IMR-90 (cell line): ENCODE measurements at regions not wholly inside any gene's neighbourhood (a gene's known extent, or its start where the extent isn't known, plus 50 kb on each side); places are given as distances from the start of the nearest gene placed in this dataset.

Experiments used
- ATAC-seq: fragments of 200-7000 bp; cut with Tn5 transposase; 2 replicates; pipeline ENCODE4 v1.9.1; 2020; ENCODE audit warnings: low read depth, mild to moderate bottlenecking, moderate library complexity
- BruUV-seq: library from RNA; stranded (reverse); fragments of 400-500 nt; replicated peaks from 2 replicates; lab custom pipeline; 2021; lab: Mats Ljungman, UMichigan
- CTCF ChIA-PET: fragments of 300-600 bp; formaldehyde crosslinking; extraction: SDS; loops from one replicate; lab custom pipeline; 2021; ENCODE audit warnings: antibody characterized with exemption; lab: Yijun Ruan, JAX
- POLR2A ChIA-PET: fragments of 300-600 bp; sonication (Branson Sonifier 250); formaldehyde crosslinking; loops from one replicate; lab custom pipeline; 2022; ENCODE audit warnings: antibody characterized with exemption; ENCODE audit not compliant: unreplicated experiment; lab: Charles Lee
- DNase-seq: peaks from one replicate; pipeline ENCODE4 v3.0.0; 2013
- H2AFZ ChIP-seq: replicated peaks from 2 replicates; pipeline ENCODE3; 2013; ENCODE audit warnings: low read length, mild to moderate bottlenecking; ENCODE audit not compliant: poor library complexity
- H2AK5ac ChIP-seq: 2 replicates; pipeline ENCODE4 v1.6.1; 2013; ENCODE audit warnings: low read depth, low read length, inconsistent platforms
- H2AK9ac ChIP-seq: replicated peaks from 2 replicates; pipeline ENCODE3; 2013; ENCODE audit warnings: mild to moderate bottlenecking, low read depth, low read length, moderate library complexity; ENCODE audit not compliant: poor library complexity
- H2BK120ac ChIP-seq: 2 replicates; pipeline ENCODE4 v1.6.1; 2013; ENCODE audit warnings: low read depth, low read length, inconsistent platforms
- H2BK15ac ChIP-seq: 3 replicates; pipeline ENCODE4 v1.6.1; 2013; ENCODE audit warnings: low read depth, low read length, inconsistent platforms
- H2BK20ac ChIP-seq: 2 replicates; pipeline ENCODE4 v1.6.1; 2013; ENCODE audit warnings: low read depth, mild to moderate bottlenecking, inconsistent platforms, low read length, moderate library complexity
- H2BK5ac ChIP-seq: 2 replicates; pipeline ENCODE4 v1.6.1; 2013; ENCODE audit warnings: mild to moderate bottlenecking, low read depth, low read length, inconsistent platforms; ENCODE audit not compliant: poor library complexity, severe bottlenecking
- H3K14ac ChIP-seq: replicated peaks from 2 replicates; pipeline ENCODE4 v1.6.1; 2013; ENCODE audit warnings: low read depth, low read length, inconsistent platforms
- H3K18ac ChIP-seq: 2 replicates; pipeline ENCODE4 v1.6.1; 2013; ENCODE audit warnings: low read depth, low read length, control low read depth
- H3K23ac ChIP-seq: 2 replicates; pipeline ENCODE4 v1.6.1; 2013; ENCODE audit warnings: low read depth, low read length, inconsistent platforms
- H3K27ac ChIP-seq: 2 replicates; pipeline ENCODE4 v1.5.1; 2013; ENCODE audit warnings: mild to moderate bottlenecking, control low read depth, low read length; ENCODE audit not compliant: insufficient read depth
- H3K27me3 ChIP-seq: 2 replicates; pipeline ENCODE4 v1.6.1; 2013; ENCODE audit warnings: low read length; ENCODE audit not compliant: control insufficient read depth, insufficient read depth
- H3K36me3 ChIP-seq: 2 replicates; pipeline ENCODE4 v1.6.1; 2013; ENCODE audit warnings: low read length, mixed read lengths; ENCODE audit not compliant: control insufficient read depth, insufficient read depth
- H3K4ac ChIP-seq: 2 replicates; pipeline ENCODE4 v1.6.1; 2013; ENCODE audit warnings: low read depth, low read length, inconsistent platforms
- H3K4me1 ChIP-seq: 2 replicates; pipeline ENCODE4 v1.6.1; 2013; ENCODE audit warnings: low read length, mixed read lengths; ENCODE audit not compliant: control insufficient read depth, insufficient read depth
- H3K4me2 ChIP-seq: 2 replicates; pipeline ENCODE4 v1.6.1; 2013; ENCODE audit warnings: low read depth, mild to moderate bottlenecking, control low read depth, low read length, moderate library complexity
- H3K4me3 ChIP-seq: 2 replicates; pipeline ENCODE4 v1.5.1; 2013; ENCODE audit warnings: low read depth, mild to moderate bottlenecking, control low read depth, low read length, moderate library complexity; ENCODE audit not compliant: insufficient read depth
- H3K56ac ChIP-seq: 2 replicates; pipeline ENCODE4 v1.6.1; 2013; ENCODE audit warnings: low read length, inconsistent platforms; ENCODE audit not compliant: insufficient read depth; ENCODE audit errors: extremely low read depth
- H3K79me1 ChIP-seq, 2 experiments: 2 replicates each; pipeline ENCODE4 v1.6.1; 2013; ENCODE audit warnings: low read length in 2 of 2, inconsistent platforms in 1 of 2, low read depth in 1 of 2
- H3K9ac ChIP-seq: 2 replicates; pipeline ENCODE4 v1.6.1; 2013; ENCODE audit warnings: low read depth, low read length, control low read depth
- H3K9me1 ChIP-seq: 2 replicates; pipeline ENCODE4 v1.6.1; 2013; ENCODE audit warnings: low read length, inconsistent platforms; ENCODE audit not compliant: insufficient read depth
- H3K9me3 ChIP-seq: 2 replicates; pipeline ENCODE4 v1.6.1; 2013; ENCODE audit warnings: low read length; ENCODE audit not compliant: control insufficient read depth, insufficient read depth
- H4K20me1 ChIP-seq: 2 replicates; pipeline ENCODE4 v1.6.1; 2013; ENCODE audit warnings: low read length, inconsistent platforms; ENCODE audit not compliant: insufficient read depth
- H4K5ac ChIP-seq: 2 replicates; pipeline ENCODE4 v1.6.1; 2013; ENCODE audit warnings: mild to moderate bottlenecking, low read depth, low read length, control low read depth
- H4K8ac ChIP-seq, 2 experiments: 2 replicates each; pipeline ENCODE4 v1.6.1; 2013; ENCODE audit warnings: low read depth in 2 of 2, low read length in 2 of 2, control low read depth in 1 of 2, inconsistent platforms in 1 of 2
- H4K91ac ChIP-seq: 2 replicates; pipeline ENCODE4 v1.6.1; 2013; ENCODE audit warnings: low read depth, low read length, inconsistent platforms; ENCODE audit not compliant: insufficient read depth
- BHLHE40 ChIP-seq: fragments of 150-350 bp; IDR thresholded peaks from 2 replicates; pipeline ENCODE4 v1.6.1; 2016; ENCODE audit warnings: mild to moderate bottlenecking, low read depth, low read length
- CEBPB ChIP-seq: IDR thresholded peaks from 2 replicates; pipeline ENCODE4 v1.6.1; 2012; ENCODE audit warnings: low read depth, low read length, improper control_type of control experiment
- CHD1 ChIP-seq: IDR thresholded peaks from 2 replicates; pipeline ENCODE4 v1.6.1; 2012; ENCODE audit warnings: low read depth, low read length, improper control_type of control experiment
- CTCF ChIP-seq: conservative IDR thresholded peaks from 2 replicates; pipeline ENCODE4 v1.5.1; 2012; ENCODE audit warnings: mild to moderate bottlenecking, low read depth, low read length, improper control_type of control experiment
- FOS ChIP-seq: fragments of 150-350 bp; IDR thresholded peaks from 2 replicates; pipeline ENCODE4 v1.6.1; 2016; ENCODE audit warnings: low read depth, low read length
- MAFK ChIP-seq: IDR thresholded peaks from 2 replicates; pipeline ENCODE4 v1.6.1; 2012; ENCODE audit warnings: low read depth, low read length, improper control_type of control experiment
- MAZ ChIP-seq: IDR thresholded peaks from 2 replicates; pipeline ENCODE4 v1.6.1; 2012; ENCODE audit warnings: low read depth, mild to moderate bottlenecking, low read length, improper control_type of control experiment, moderate library complexity, borderline replicate concordance
- MXI1 ChIP-seq: IDR thresholded peaks from 2 replicates; pipeline ENCODE4 v1.6.1; 2012; ENCODE audit warnings: low read depth, mild to moderate bottlenecking, low read length, moderate library complexity, borderline replicate concordance
- NFE2L2 ChIP-seq: fragments of 150-350 bp; IDR thresholded peaks from 2 replicates; pipeline ENCODE4 v1.6.1; 2016; ENCODE audit warnings: low read depth, mild to moderate bottlenecking, low read length
- POLR2A ChIP-seq: IDR thresholded peaks from 2 replicates; pipeline ENCODE4 v1.6.1; 2012; ENCODE audit warnings: mild to moderate bottlenecking, low read depth, low read length
- RAD21 ChIP-seq: IDR thresholded peaks from 2 replicates; pipeline ENCODE4 v1.6.1; 2012; ENCODE audit warnings: low read length, improper control_type of control experiment
- RCOR1 ChIP-seq: IDR thresholded peaks from 2 replicates; pipeline ENCODE4 v1.6.1; 2012; ENCODE audit warnings: mild to moderate bottlenecking, low read length, improper control_type of control experiment; ENCODE audit not compliant: insufficient replicate concordance
- RFX5 ChIP-seq: IDR thresholded peaks from 2 replicates; pipeline ENCODE4 v1.8.0; 2012; ENCODE audit warnings: low read depth, mild to moderate bottlenecking, low read length, moderate library complexity
- SMC3 ChIP-seq: fragments of 150-350 bp; IDR thresholded peaks from 2 replicates; pipeline ENCODE4 v1.6.1; 2016; ENCODE audit warnings: low read depth, mild to moderate bottlenecking, antibody characterized with exemption, low read length, moderate library complexity
- WGBS, 2 experiments: methylation state at CpG; one replicate each; pipeline versions ENCODE4 v1.1.5 to v1.1.7; 2013; ENCODE audit warnings: missing lambda C conversion rate in 2 of 2; ENCODE audit not compliant: insufficient read length in 1 of 2; ENCODE audit errors: extremely low coverage in 2 of 2; 5-methylcytosine and 5-hydroxymethylcytosine counted together
- dilution Hi-C: fragments of 300-500 bp; cut with HindIII; formaldehyde crosslinking; loops from one replicate; pipeline ENCODE4 v1.14.3; 2018; ENCODE audit warnings: low sequenced_read_pairs; ENCODE audit not compliant: unreplicated experiment
- in situ Hi-C: fragments of 300-500 bp; cut with MboI; formaldehyde crosslinking; loops from 3 replicates; pipeline ENCODE4 v1.14.3; 2019; ENCODE audit warnings: low sequenced_read_pairs, inconsistent platforms, mixed read lengths
- intact Hi-C: fragments of 100-400 bp; cut with micrococcal nuclease; formaldehyde crosslinking; loops from 2 replicates; pipeline ENCODE4 v1.10.0; 2022
- TF ChIP-seq, protein P1 (sequence below): fragments of 150-350 bp; IDR thresholded peaks from 2 replicates; pipeline ENCODE4 v1.6.1; 2017; ENCODE audit warnings: mild to moderate bottlenecking, antibody characterized with exemption, low read length, low read depth
- TF ChIP-seq, protein P2 (sequence below): fragments of 150-350 bp; IDR thresholded peaks from 2 replicates; pipeline ENCODE4 v1.6.1; 2016; ENCODE audit warnings: low read depth, mild to moderate bottlenecking, low read length, moderate library complexity, borderline replicate concordance

DNA sequence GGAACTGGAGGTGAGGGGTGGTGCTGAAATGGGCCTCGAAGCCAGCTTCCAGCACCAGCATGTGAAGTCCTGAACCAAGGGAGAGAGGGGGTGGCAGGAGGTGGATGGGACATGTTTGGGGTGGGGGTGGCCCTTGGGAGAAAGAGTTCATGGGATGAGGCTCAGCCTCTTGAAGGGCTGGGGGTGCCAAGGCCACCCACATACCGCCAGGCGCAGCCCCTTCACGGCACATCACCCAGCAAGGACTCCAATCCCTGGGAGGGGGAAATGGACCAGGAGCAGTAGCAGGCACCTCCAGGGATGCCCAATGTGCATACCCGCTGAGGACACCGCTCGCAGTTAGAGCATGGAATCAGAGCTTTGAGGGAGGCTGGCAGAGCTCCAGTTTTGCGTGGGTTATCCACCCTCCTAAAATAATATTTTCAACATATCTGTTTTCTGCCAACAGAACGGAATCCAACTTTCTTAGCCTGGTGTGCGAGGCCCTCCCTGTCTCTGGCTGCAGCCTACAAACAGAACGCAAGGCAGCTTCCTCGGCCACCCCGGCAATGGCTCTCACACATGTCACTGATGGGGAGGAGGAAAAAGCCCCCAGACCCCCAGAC is 140.5 kb upstream of the VSTM2B start:
- POLR2A ChIA-PET: no interaction called here
- whole genome bisulfite sequencing, 2 experiments: 73% methylated on average over 4 of the region's 13 CpGs; no CpG with 5 or more reads in 1 of the 2 experiments
- intact Hi-C loops (no loop called here), dilution Hi-C loops (no loop called here), in situ Hi-C loops (no loop called here)
- Histone ChIP-seq H2BK20ac (no peak overlapping the region), H3K4me2 (no peak overlapping the region), H2BK120ac (no peak overlapping the region), H4K8ac (no peak overlapping the region), H3K23ac (no peak overlapping the region), H3K4me1 (no peaks in the 10 kb centered on the region), H3K9me3 (peaks cover 17% of the 10 kb centered on the region), H3K4me3 (no peak overlapping the region), H3K27ac (no peak overlapping the region), H2AK5ac (no peak overlapping the region), H2BK5ac (no peak overlapping the region), H2AK9ac (no peak overlapping the region), H3K79me1 (no peaks in the 10 kb centered on the region), H3K9me1 (no peaks in the 10 kb centered on the region), H3K9ac (no peak overlapping the region), H3K4ac (no peak overlapping the region), H3K56ac (no peak overlapping the region), H4K5ac (no peak overlapping the region), H3K36me3 (no peaks in the 10 kb centered on the region), H3K14ac (no peak overlapping the region), H4K20me1 (no peaks in the 10 kb centered on the region), H4K91ac (no peak overlapping the region), H2BK15ac (no peak overlapping the region), H3K18ac (no peak overlapping the region), H3K27me3 (no peaks in the 10 kb centered on the region), H2AFZ (no peak overlapping the region)
- DNase-seq (no peak), ATAC-seq (no peak)
- no peak for TF ChIP-seq RAD21
- no peak for TF ChIP-seq RFX5
- no peak for TF ChIP-seq RCOR1
- no peak for TF ChIP-seq FOS
- TF ChIP-seq, protein P1, sequence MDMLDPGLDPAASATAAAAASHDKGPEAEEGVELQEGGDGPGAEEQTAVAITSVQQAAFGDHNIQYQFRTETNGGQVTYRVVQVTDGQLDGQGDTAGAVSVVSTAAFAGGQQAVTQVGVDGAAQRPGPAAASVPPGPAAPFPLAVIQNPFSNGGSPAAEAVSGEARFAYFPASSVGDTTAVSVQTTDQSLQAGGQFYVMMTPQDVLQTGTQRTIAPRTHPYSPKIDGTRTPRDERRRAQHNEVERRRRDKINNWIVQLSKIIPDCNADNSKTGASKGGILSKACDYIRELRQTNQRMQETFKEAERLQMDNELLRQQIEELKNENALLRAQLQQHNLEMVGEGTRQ: no peak
- TF ChIP-seq, protein P2, sequence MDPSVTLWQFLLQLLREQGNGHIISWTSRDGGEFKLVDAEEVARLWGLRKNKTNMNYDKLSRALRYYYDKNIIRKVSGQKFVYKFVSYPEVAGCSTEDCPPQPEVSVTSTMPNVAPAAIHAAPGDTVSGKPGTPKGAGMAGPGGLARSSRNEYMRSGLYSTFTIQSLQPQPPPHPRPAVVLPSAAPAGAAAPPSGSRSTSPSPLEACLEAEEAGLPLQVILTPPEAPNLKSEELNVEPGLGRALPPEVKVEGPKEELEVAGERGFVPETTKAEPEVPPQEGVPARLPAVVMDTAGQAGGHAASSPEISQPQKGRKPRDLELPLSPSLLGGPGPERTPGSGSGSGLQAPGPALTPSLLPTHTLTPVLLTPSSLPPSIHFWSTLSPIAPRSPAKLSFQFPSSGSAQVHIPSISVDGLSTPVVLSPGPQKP: no peak
- TF ChIP-seq MAFK: no peak
- no peak for TF ChIP-seq NFE2L2
- TF ChIP-seq CTCF: no peak
- no peak for TF ChIP-seq BHLHE40
- no peak for TF ChIP-seq CHD1
- no peak for TF ChIP-seq CEBPB
- no peak for TF ChIP-seq SMC3
- no peak for TF ChIP-seq MAZ
- TF ChIP-seq POLR2A: no peak
- no peak for TF ChIP-seq MXI1
- CTCF ChIA-PET: no interaction called here
- BruUV-seq: no TSS peak
